H54 (cell line): ENCODE measurements at regions not wholly inside any gene's neighbourhood (a gene's known extent, or its start where the extent isn't known, plus 50 kb on each side); places are given as distances from the start of the nearest gene placed in this dataset.

Experiments
- DNase-seq: peaks from one replicate; pipeline ENCODE4 v3.0.0; 2011; ENCODE audit warnings: low spot score, mixed read lengths; ENCODE audit not compliant: insufficient read length
- FAIRE-seq: peaks from 3 replicates; lab custom pipeline; 2011; peaks lifted over from hg19 to GRCh38; lab: Jason Lieb, UNC
- POLR2A ChIP-seq: IDR thresholded peaks from 2 replicates; pipeline ENCODE4 v1.6.1; 2011; ENCODE audit warnings: low read depth, mild to moderate bottlenecking, low read length

- DNase-seq: no peak
- no peak for FAIRE-seq
- TF ChIP-seq POLR2A: no peak
Measured at GRCh38 chr1:34315974-34316373, 139.3 kb downstream of the C1orf94 start.

- no peak for TF ChIP-seq POLR2A
- no peak for FAIRE-seq
- DNase-seq: no peak
Measured at GRCh38 chr1:34316773-34317172, 140.1 kb downstream of the C1orf94 start.

- TF ChIP-seq POLR2A: no peak
- FAIRE-seq (no peak), DNase-seq (no peak)
Measured at GRCh38 chr1:34319218-34319617, 142.5 kb downstream of the C1orf94 start.

GRCh38 chr1:34320053-34320669 lies 143.5 kb downstream of the C1orf94 start:
- no peak for TF ChIP-seq POLR2A
- DNase-seq (peak; percentile 38), FAIRE-seq (peak; percentile 91)

- DNase-seq (no peak), FAIRE-seq (no peak)
- no peak for TF ChIP-seq POLR2A
Measured at GRCh38 chr1:34322969-34323368, 146.3 kb downstream of the C1orf94 start.

- no peak for FAIRE-seq
- no peak for DNase-seq
- no peak for TF ChIP-seq POLR2A
Measured at GRCh38 chr1:34324879-34325440, 148.3 kb downstream of the C1orf94 start.

GRCh38 chr1:34328281-34328799 lies 151.6 kb downstream of the C1orf94 start:
- FAIRE-seq: no peak
- DNase-seq: no peak
- TF ChIP-seq POLR2A: no peak

- no peak for TF ChIP-seq POLR2A
- FAIRE-seq (no peak), DNase-seq (no peak)
Measured at GRCh38 chr1:34330061-34330460, 153.4 kb downstream of the C1orf94 start.

- no peak for TF ChIP-seq POLR2A
- DNase-seq (no peak), FAIRE-seq (no peak)
Measured at GRCh38 chr1:34331020-34331926, 154.6 kb downstream of the C1orf94 start.

- DNase-seq (no peak), FAIRE-seq (no peak)
- TF ChIP-seq POLR2A: no peak
Measured at GRCh38 chr1:34332996-34333395, 156.3 kb downstream of the C1orf94 start.

GRCh38 chr1:34338871-34339270 lies 162.2 kb downstream of the C1orf94 start:
- no peak for TF ChIP-seq POLR2A
- FAIRE-seq: no peak
- DNase-seq: no peak

GRCh38 chr1:34341896-34342295 lies 165.2 kb downstream of the C1orf94 start:
- DNase-seq (no peak), FAIRE-seq (no peak)
- no peak for TF ChIP-seq POLR2A

GRCh38 chr1:34342334-34342733 lies 165.6 kb downstream of the C1orf94 start:
- DNase-seq (no peak), FAIRE-seq (no peak)
- TF ChIP-seq POLR2A: no peak

- no peak for TF ChIP-seq POLR2A
- FAIRE-seq (no peak), DNase-seq (no peak)
Measured at GRCh38 chr1:34346128-34346527, 169.4 kb downstream of the C1orf94 start.
